ENCODE measurements at regions not wholly inside any gene's neighbourhood (a gene's known extent, or its start where the extent isn't known, plus 50 kb on each side); places are given as distances from the start of the nearest gene placed in this dataset.
"Not testable (repeated sequence)": the region's sequence is repeated elsewhere in the genome, so short reads cannot be mapped to it uniquely, and the experiment has no call there.

DNA sequence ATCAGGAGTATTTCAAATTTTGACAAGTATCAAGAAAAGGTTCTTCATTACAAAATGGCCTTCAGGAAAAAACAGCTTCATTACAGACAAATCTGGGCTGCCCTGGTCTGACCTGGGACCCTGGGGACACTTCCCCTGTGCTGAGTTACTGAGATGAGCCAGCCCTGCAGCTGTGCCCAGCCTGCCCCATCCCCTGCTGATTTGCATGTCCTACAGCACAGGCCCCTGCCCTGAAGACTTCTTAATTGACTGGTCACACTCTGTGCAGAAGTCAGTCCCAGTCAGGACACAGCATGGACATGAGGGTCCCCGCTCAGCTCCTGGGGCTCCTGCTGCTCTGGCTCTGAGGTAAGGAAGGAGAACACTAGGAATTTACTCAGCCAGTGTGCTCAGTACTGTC lies 235.1 kb downstream of the ANKRD36B start:
- ATAC-seq (replicated peaks; ENCODE audit: extremely low read depth, poor library complexity, severe bottlenecking), result no peak
- DNase-seq (ENCODE audit: low spot score in 2 of 2), result no peak
- Mint-ChIP-seq H3K27me3 (peaks cover 78% of the 10 kb centered on the region), H3K36me3 (ENCODE audit: insufficient read depth) (no peaks in the 10 kb centered on the region), H3K4me1 (no peaks in the 10 kb centered on the region), H3K27ac (ENCODE audit: low read depth) (no peak overlapping the region), H3K9me3 (no peaks in the 10 kb centered on the region), H3K4me3 (no peak overlapping the region)

GRCh38 chr2:97348841-97349240 lies 235.9 kb downstream of the ANKRD36 start:
- ATAC-seq (replicated peaks; ENCODE audit: extremely low read depth, poor library complexity, severe bottlenecking) (no peak), DNase-seq (ENCODE audit: low spot score in 2 of 2) (no peak)
- H3K27ac Mint-ChIP-seq (ENCODE audit: low read depth), result no peak overlapping the region
- peaks cover 38% of the 10 kb centered on the region for H3K27me3 Mint-ChIP-seq
- no peaks in the 10 kb centered on the region for H3K36me3 Mint-ChIP-seq (ENCODE audit: insufficient read depth)
- no peaks in the 10 kb centered on the region for H3K9me3 Mint-ChIP-seq
- H3K4me1 Mint-ChIP-seq, result no peaks in the 10 kb centered on the region
- H3K4me3 Mint-ChIP-seq, result no peak overlapping the region

- Mint-ChIP-seq H3K27ac (ENCODE audit: low read depth) (no peak overlapping the region), H3K27me3 (peaks cover 35% of the 10 kb centered on the region)
Observed at GRCh38 chr2:97348265-97348664, 235.3 kb downstream of the ANKRD36 start.

GRCh38 chr2:97344937-97345336 lies 232.0 kb downstream of the ANKRD36 start:
- H3K27me3 Mint-ChIP-seq, result peaks cover 14% of the 10 kb centered on the region
- H3K27ac Mint-ChIP-seq (ENCODE audit: low read depth); H3K9me3 Mint-ChIP-seq; H3K4me1 Mint-ChIP-seq; ATAC-seq (replicated peaks; ENCODE audit: extremely low read depth, poor library complexity, severe bottlenecking); DNase-seq (ENCODE audit: low spot score in 2 of 2); H3K36me3 Mint-ChIP-seq (ENCODE audit: insufficient read depth); H3K4me3 Mint-ChIP-seq: not testable (repeated sequence)

More at GRCh38 chr2:97348265-97348664, 235.3 kb downstream of the ANKRD36 start:
- ATAC-seq (replicated peaks; ENCODE audit: extremely low read depth, poor library complexity, severe bottlenecking), result no peak
- no peaks in the 10 kb centered on the region for H3K9me3 Mint-ChIP-seq
- no peaks in the 10 kb centered on the region for H3K4me1 Mint-ChIP-seq
- no peak overlapping the region for H3K4me3 Mint-ChIP-seq
- H3K36me3 Mint-ChIP-seq (ENCODE audit: insufficient read depth), result no peaks in the 10 kb centered on the region
- DNase-seq (ENCODE audit: low spot score in 2 of 2), result no peak

DNA sequence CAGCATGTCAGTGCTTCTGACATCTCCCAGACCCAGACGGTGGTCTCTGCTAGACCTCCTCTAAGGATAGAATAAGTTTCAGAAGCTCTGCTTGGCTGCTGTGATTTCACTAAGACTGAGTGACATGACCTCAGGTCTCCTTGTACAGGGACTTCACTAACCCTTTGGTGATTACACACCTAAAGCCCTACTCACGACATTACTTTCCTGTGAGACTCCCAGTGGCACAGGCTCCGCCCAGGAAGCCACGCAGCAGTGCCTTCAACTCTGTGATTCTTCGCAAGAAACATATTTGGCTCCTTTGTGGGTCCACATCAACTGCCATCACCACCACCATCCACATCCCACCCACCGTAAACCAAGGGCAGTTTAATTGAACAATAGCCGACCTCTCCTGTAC lies 220.7 kb downstream of the ANKRD36 start:
- H3K4me3 Mint-ChIP-seq; H3K36me3 Mint-ChIP-seq (ENCODE audit: insufficient read depth); DNase-seq (ENCODE audit: low spot score in 2 of 2); H3K27ac Mint-ChIP-seq (ENCODE audit: low read depth); H3K4me1 Mint-ChIP-seq; ATAC-seq (replicated peaks; ENCODE audit: extremely low read depth, poor library complexity, severe bottlenecking); H3K27me3 Mint-ChIP-seq; H3K9me3 Mint-ChIP-seq: not testable (repeated sequence)

DNA sequence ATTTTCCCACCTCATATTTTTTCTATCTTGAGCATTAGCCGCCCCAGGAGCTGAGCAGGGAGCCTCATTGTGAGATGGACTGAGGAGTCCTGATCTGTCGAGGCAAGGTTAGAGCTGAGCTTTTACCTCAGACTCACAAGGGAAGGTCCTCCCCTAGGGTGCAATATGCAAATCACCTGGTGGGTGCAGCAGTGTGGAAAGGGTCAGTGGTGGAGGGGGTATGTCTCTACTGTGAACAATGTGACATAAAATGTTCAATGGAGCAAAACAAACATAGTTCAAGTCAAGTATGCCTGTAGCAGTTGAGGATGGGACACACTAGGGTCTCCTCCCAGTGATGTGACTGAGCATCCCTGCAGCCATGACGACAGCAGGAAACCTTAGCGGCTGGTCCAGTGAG lies 219.2 kb downstream of the ANKRD36 start:
- not testable (repeated sequence) for H3K4me3 Mint-ChIP-seq; H3K27ac Mint-ChIP-seq (ENCODE audit: low read depth); H3K4me1 Mint-ChIP-seq; H3K9me3 Mint-ChIP-seq; H3K36me3 Mint-ChIP-seq (ENCODE audit: insufficient read depth); ATAC-seq (replicated peaks; ENCODE audit: extremely low read depth, poor library complexity, severe bottlenecking); DNase-seq (ENCODE audit: low spot score in 2 of 2); H3K27me3 Mint-ChIP-seq

GRCh38 chr2:97321936-97322713 lies 209.2 kb downstream of the ANKRD36 start:
- not testable (repeated sequence) for H3K4me1 Mint-ChIP-seq; H3K9me3 Mint-ChIP-seq; ATAC-seq (replicated peaks; ENCODE audit: extremely low read depth, poor library complexity, severe bottlenecking); H3K27me3 Mint-ChIP-seq; H3K27ac Mint-ChIP-seq (ENCODE audit: low read depth); DNase-seq (ENCODE audit: low spot score in 2 of 2); H3K36me3 Mint-ChIP-seq (ENCODE audit: insufficient read depth); H3K4me3 Mint-ChIP-seq

- H3K9me3 Mint-ChIP-seq; DNase-seq (ENCODE audit: low spot score in 2 of 2); H3K27ac Mint-ChIP-seq (ENCODE audit: low read depth); H3K27me3 Mint-ChIP-seq; H3K36me3 Mint-ChIP-seq (ENCODE audit: insufficient read depth); H3K4me3 Mint-ChIP-seq; H3K4me1 Mint-ChIP-seq; ATAC-seq (replicated peaks; ENCODE audit: extremely low read depth, poor library complexity, severe bottlenecking): not testable (repeated sequence)
Observed at GRCh38 chr2:97315358-97315757, 202.4 kb downstream of the ANKRD36 start.

DNA sequence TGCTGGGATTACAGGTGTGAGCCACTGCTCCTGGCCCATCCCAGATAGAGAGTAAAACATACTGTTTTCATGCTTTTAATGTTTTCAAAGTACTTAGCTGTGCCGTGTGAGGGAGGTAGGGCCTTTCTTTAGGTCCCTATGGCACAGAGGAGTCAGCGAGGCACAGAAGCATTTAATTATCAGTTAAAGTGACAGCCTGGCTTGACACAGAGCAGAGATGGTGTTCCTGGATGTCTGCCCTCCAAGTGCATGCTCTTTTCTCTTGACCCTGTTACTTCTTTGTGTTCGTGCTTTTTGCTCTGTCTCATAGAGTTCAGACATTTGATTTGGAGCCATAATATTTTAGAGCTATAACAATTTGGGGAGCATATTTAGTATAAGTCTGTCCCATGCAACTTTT lies 199.5 kb downstream of the ANKRD36 start:
- H3K36me3 Mint-ChIP-seq (ENCODE audit: insufficient read depth); H3K27me3 Mint-ChIP-seq; H3K27ac Mint-ChIP-seq (ENCODE audit: low read depth); H3K4me1 Mint-ChIP-seq; DNase-seq (ENCODE audit: low spot score in 2 of 2); H3K4me3 Mint-ChIP-seq; ATAC-seq (replicated peaks; ENCODE audit: extremely low read depth, poor library complexity, severe bottlenecking); H3K9me3 Mint-ChIP-seq: not testable (repeated sequence)

DNA sequence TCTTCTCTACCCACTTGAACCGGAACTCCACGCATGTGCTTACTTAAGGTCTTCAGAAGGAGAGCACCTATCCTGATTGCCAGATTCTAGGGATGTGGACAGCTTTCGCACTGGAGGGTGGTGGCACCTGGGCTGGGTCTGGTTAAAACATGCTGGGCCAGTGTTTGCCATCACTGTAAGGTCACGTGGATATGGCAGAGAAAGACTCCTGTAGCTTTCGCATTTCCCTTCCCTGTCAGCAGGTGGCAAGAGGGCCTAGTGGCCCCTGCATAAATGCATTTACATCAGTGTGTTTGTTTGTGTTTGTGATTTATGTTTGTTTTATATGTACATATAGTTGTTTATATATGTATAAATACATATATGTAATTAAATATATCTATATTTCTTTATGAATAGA lies 192.5 kb downstream of the ANKRD36 start:
- not testable (repeated sequence) for H3K36me3 Mint-ChIP-seq (ENCODE audit: insufficient read depth); H3K4me3 Mint-ChIP-seq; H3K27me3 Mint-ChIP-seq; H3K9me3 Mint-ChIP-seq; DNase-seq (ENCODE audit: low spot score in 2 of 2); ATAC-seq (replicated peaks; ENCODE audit: extremely low read depth, poor library complexity, severe bottlenecking); H3K4me1 Mint-ChIP-seq; H3K27ac Mint-ChIP-seq (ENCODE audit: low read depth)

DNA sequence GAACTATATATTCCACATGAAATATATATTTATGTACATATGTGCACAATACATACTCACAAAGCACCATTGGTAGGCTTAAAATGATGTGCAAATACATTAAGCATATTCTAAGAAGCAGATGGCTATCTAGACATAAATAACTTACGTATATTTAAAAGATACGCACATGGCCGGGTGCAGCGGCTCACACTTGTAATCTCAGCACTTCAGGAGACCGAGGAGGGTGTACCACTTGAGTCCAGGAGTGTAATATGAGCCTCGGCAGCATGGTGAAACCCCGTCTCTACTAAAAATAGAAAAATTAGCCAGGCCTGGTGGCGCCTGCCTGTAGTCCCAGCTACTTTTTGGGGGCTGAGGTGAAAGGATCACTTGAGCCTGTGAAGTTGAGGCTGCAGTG lies 189.9 kb downstream of the ANKRD36 start:
- H3K27me3 Mint-ChIP-seq; ATAC-seq (replicated peaks; ENCODE audit: extremely low read depth, poor library complexity, severe bottlenecking); DNase-seq (ENCODE audit: low spot score in 2 of 2); H3K36me3 Mint-ChIP-seq (ENCODE audit: insufficient read depth); H3K4me1 Mint-ChIP-seq; H3K4me3 Mint-ChIP-seq; H3K9me3 Mint-ChIP-seq; H3K27ac Mint-ChIP-seq (ENCODE audit: low read depth): not testable (repeated sequence)

GRCh38 chr2:97301771-97302170 lies 188.8 kb downstream of the ANKRD36 start:
- not testable (repeated sequence) for H3K4me3 Mint-ChIP-seq; H3K27me3 Mint-ChIP-seq; H3K27ac Mint-ChIP-seq (ENCODE audit: low read depth); H3K36me3 Mint-ChIP-seq (ENCODE audit: insufficient read depth); DNase-seq (ENCODE audit: low spot score in 2 of 2); H3K9me3 Mint-ChIP-seq; H3K4me1 Mint-ChIP-seq; ATAC-seq (replicated peaks; ENCODE audit: extremely low read depth, poor library complexity, severe bottlenecking)

Data from central memory CD8-positive, alpha-beta T cell (primary cell).